PC-9 (cell line): ENCODE measurements at regions not wholly inside any gene's neighbourhood (a gene's known extent, or its start where the extent isn't known, plus 50 kb on each side); places are given as distances from the start of the nearest gene placed in this dataset.

Source experiments
- CTCF ChIP-seq: fragments of 200-600 bp; sonication (generic); conservative IDR thresholded peaks from 2 replicates; pipeline ENCODE4 v1.6.1; 2017; ENCODE audit warnings: mixed run types, antibody characterized with exemption, mild to moderate bottlenecking, moderate library complexity
- EZH2 ChIP-seq: fragments of 200-600 bp; sonication (generic); IDR thresholded peaks from 2 replicates; pipeline ENCODE4 v1.8.0; 2017; ENCODE audit warnings: antibody characterized with exemption, low read depth

GRCh38 chr5:89216606-89217005 lies 333.6 kb upstream of the MEF2C start:
- TF ChIP-seq CTCF (no peak), EZH2 (no peak)
